ENCODE measurements at regions not wholly inside any gene's neighbourhood (a gene's known extent, or its start where the extent isn't known, plus 50 kb on each side); places are given as distances from the start of the nearest gene placed in this dataset.
A peak's percentile ranks its signal among the peaks of the same experiment; 100 is the strongest.

DNA sequence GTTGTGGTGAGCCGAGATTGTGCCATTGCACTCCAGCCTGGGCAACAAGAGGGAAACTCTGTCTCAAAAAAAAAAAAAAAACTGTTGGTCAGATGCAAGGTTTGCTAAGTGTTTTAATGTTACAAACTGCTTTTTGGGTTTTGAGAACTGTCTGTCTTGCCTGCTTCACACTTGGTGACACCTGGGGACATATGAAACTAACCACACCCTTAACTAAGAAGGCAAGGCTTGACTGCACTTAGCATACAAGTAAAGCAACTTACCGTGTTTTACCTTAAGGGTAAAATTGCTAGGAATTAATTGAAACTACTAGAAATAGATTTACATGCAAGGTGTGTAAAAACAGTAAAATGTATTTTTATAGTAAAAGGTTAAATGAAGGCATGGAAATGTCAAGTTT lies 180.4 kb downstream of the OR13H1 start:
- Histone ChIP-seq H4K20me1 (replicated peaks; ENCODE audit: control insufficient read depth, extremely low read depth, insufficient read depth, low read length) (no peaks in the 10 kb centered on the region), H2AFZ (ENCODE audit: low read depth, low read length) (no peak overlapping the region), H3K9me3 (replicated peaks; ENCODE audit: control insufficient read depth, insufficient read depth, low read length) (no peaks in the 10 kb centered on the region), H3K36me3 (ENCODE audit: control insufficient read depth in 2 of 2, extremely low read depth in 1 of 2, insufficient read depth in 2 of 2, low read length in 2 of 2) (no peaks in the 10 kb centered on the region), H3K4me2 (ENCODE audit: insufficient read depth, low read length) (no peak overlapping the region), H3K27me3 (ENCODE audit: control insufficient read depth in 2 of 2, insufficient read depth in 2 of 2, low read length in 2 of 2) (no peaks in the 10 kb centered on the region), H3K27ac (ENCODE audit: insufficient read depth, low read depth, low read length) (no peak overlapping the region), H3K9ac (replicated peaks; ENCODE audit: extremely low read depth, insufficient read depth, low read length) (no peak overlapping the region), H3K9me1 (replicated peaks; ENCODE audit: control insufficient read depth, extremely low read depth, insufficient read depth, low read length) (no peaks in the 10 kb centered on the region), H3K79me2 (ENCODE audit: control insufficient read depth, insufficient read depth, low read length) (no peaks in the 10 kb centered on the region), H3K4me1 (ENCODE audit: control insufficient read depth, extremely low read depth, insufficient read depth, low read length) (no peaks in the 10 kb centered on the region), H3K4me3 (replicated peaks in 1 of 3; ENCODE audit: insufficient read depth in 1 of 3, low read depth in 1 of 3, low read length in 3 of 3) (no peak overlapping the region)
- TF ChIP-seq FOS (IDR thresholded peaks at IDR 0.05; ENCODE audit: borderline replicate concordance, insufficient read depth, low read length): no peak
- TF ChIP-seq JUN (IDR thresholded peaks at IDR 0.05; ENCODE audit: borderline replicate concordance, insufficient read depth, insufficient read length, low read depth): no peak
- TF ChIP-seq, protein P1, sequence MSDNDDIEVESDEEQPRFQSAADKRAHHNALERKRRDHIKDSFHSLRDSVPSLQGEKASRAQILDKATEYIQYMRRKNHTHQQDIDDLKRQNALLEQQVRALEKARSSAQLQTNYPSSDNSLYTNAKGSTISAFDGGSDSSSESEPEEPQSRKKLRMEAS (IDR thresholded peaks at IDR 0.05; ENCODE audit: insufficient read depth, insufficient read length): no peak
- no peak for TF ChIP-seq GATA2 (IDR thresholded peaks at IDR 0.05; ENCODE audit: insufficient read depth, insufficient read length, low read depth, low read length)
- TF ChIP-seq POLR2AphosphoS5 (IDR thresholded peaks at IDR 0.05; ENCODE audit: insufficient read depth, low read depth, low read length): no peak
- TF ChIP-seq EZH2 (IDR thresholded peaks at IDR 0.05; ENCODE audit: borderline replicate concordance, low read depth, low read length, severe bottlenecking): no peak
- TF ChIP-seq, protein P2, sequence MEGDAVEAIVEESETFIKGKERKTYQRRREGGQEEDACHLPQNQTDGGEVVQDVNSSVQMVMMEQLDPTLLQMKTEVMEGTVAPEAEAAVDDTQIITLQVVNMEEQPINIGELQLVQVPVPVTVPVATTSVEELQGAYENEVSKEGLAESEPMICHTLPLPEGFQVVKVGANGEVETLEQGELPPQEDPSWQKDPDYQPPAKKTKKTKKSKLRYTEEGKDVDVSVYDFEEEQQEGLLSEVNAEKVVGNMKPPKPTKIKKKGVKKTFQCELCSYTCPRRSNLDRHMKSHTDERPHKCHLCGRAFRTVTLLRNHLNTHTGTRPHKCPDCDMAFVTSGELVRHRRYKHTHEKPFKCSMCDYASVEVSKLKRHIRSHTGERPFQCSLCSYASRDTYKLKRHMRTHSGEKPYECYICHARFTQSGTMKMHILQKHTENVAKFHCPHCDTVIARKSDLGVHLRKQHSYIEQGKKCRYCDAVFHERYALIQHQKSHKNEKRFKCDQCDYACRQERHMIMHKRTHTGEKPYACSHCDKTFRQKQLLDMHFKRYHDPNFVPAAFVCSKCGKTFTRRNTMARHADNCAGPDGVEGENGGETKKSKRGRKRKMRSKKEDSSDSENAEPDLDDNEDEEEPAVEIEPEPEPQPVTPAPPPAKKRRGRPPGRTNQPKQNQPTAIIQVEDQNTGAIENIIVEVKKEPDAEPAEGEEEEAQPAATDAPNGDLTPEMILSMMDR (IDR thresholded peaks at IDR 0.05; ENCODE audit: extremely low read depth in 1 of 2, insufficient read depth in 1 of 2, low read depth in 1 of 2, low read length in 2 of 2): no peak
- TF ChIP-seq POLR2A (IDR thresholded peaks at IDR 0.05; ENCODE audit: low read depth, low read length): no peak
- TF ChIP-seq MYC (IDR thresholded peaks at IDR 0.05; ENCODE audit: low read depth, low read length): no peak
- CTCF ChIA-PET: no interaction called here
- intact Hi-C loops (cut with micrococcal nuclease) (no loop called here), dilution Hi-C loops (cut with MboI; ENCODE audit: extremely low pct_ligation_motif_present, low sequenced_read_pairs) (no loop called here)
- DNase-seq (ENCODE audit: low read depth, low spot score): no peak
- POLR2A ChIA-PET: no interaction called here
- peak; percentile 33 for FAIRE-seq
- BruUV-seq (replicated peaks): no TSS peak

Data from endothelial cell of umbilical vein (primary cell).